ENCODE measurements at regions not wholly inside any gene's neighbourhood (a gene's known extent, or its start where the extent isn't known, plus 50 kb on each side); places are given as distances from the start of the nearest gene placed in this dataset.
"Not testable (repeated sequence)": the region's sequence is repeated elsewhere in the genome, so short reads cannot be mapped to it uniquely, and the experiment has no call there.

DNA sequence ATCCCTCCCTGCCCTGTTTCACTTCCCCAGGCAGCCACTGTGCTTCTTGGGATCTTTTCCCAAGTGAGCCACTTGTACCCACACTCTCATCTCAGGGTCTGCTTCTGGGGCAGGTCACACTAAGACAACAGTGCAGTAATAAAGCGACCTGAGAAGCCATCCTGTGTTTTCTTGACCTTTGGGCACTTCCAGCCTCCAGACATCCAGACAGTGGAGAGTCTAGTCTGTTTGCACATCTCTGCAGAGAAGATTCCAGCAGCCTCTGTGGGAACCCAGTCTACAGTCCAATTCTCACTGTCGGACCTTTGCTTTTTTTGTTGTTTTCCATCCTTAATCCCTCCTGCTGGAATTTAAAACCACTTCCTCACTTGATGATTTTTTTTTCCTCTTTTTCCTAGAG, 50.3 kb upstream of the ATP6AP2 start:
- no peak for DNase-seq

DNA sequence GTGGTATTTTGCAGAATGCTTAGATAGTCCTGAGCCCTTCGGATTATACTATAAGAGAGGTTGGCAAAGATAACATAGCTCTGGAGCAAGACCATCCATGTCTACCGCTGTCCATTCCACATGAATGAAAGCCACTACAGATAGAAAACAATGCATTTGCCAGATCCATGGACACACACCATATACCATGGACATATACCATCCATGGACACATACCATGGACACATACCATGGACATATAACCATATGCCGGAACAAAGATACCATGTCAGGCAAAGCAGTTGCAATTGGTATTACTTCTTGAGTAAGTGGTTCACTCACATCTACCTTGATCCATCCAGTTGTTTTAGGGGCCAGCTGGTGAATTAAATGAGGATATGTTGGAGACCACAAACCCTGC, 53.2 kb upstream of the ATP6AP2 start:
- no peak for DNase-seq

- DNase-seq: no peak
These were observed 54.4 kb upstream of the ATP6AP2 start for GRCh38 chrX:40526412-40526811.

DNA sequence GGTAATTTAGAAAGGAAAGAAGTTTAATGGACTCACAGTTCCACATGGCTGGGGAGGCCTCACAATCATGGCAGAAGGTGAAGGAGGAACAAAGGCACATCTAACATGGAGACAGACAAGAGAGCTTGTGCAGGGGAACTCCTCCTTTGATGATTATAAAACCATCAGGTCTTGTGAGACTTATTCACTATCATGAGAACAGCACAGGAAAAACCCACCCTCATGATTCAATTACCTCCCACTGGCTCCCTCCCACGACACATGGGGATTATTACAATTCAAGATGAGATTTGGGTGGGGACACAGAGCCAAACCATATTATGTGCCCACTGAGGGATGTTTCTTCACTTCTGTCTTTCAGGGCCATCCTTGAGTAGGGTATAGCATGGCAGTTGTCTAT, 54.9 kb upstream of the ATP6AP2 start:
- DNase-seq: not testable (repeated sequence)

- DNase-seq: no peak
These were observed 56.3 kb upstream of the ATP6AP2 start for GRCh38 chrX:40524423-40524822.

- DNase-seq: no peak
These were observed 56.9 kb upstream of the ATP6AP2 start for GRCh38 chrX:40523852-40524251.

GRCh38 chrX:40521868-40522450, 58.8 kb upstream of the ATP6AP2 start:
- no peak for DNase-seq

- no peak for DNase-seq
These were observed 66.4 kb upstream of the ATP6AP2 start for GRCh38 chrX:40514376-40514775.

GRCh38 chrX:40513835-40514234, 66.9 kb upstream of the ATP6AP2 start:
- no peak for DNase-seq

DNA sequence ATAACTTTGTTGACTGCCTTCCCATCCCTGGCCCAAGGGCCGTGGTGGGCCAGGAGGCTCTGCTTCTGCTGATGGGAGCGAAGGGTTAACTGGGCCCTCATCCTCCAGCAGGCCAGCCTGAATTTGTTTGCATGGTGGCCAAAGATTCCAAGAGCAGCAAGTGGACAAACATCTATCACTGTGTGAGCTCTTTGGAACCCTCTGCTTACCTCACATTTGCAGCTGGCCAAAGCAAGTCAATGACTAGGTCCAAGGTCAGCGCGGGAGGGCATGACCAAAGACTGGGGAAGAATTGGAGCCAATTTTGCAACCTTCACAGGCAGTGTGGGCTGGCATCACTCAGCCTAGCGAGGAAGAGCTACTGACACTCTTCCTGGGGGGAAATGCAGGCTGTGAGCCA, 67.8 kb upstream of the ATP6AP2 start:
- DNase-seq: no peak

- no peak for DNase-seq
These were observed 69.5 kb upstream of the ATP6AP2 start for GRCh38 chrX:40511258-40511657.

GRCh38 chrX:40508560-40508959, 72.2 kb upstream of the ATP6AP2 start:
- no peak for DNase-seq

DNA sequence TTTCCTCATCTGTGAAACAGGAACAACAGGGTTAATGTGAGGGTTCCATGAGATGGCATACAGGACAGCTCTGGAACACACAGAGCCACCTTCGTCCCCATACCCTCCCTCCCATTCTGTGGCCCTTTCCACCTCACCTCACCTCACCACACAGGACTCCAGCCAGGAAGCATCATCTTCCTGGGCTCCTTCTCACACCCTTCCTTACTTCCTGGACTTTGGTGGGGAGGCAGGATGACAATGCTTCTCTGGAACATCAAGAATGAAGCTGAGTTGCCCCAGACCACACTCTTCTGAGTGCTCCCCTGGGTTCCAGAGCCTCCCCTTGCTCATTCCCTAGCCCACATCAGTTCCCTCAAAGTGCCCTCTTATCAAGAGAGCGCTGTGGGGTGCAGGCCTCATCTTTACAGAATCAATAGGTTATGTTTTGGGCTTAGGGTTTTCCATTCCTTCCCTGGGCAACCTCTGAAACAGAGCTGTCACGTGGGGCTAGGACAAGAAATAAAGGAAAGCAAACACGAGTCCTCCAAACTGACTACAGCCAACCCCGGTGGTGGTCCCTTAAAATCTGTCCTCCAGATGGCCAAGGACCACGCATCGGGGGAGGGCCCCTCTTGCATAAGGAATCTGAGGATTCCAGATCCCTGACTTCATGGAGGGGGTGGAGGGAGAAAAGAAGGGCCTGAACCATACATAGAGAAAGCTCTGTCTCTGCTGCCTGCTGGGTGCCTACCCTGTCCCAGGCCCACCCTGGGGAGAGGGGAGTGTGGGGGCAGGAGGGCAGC, 74.4 kb upstream of the ATP6AP2 start:
- DNase-seq: no peak

DNA sequence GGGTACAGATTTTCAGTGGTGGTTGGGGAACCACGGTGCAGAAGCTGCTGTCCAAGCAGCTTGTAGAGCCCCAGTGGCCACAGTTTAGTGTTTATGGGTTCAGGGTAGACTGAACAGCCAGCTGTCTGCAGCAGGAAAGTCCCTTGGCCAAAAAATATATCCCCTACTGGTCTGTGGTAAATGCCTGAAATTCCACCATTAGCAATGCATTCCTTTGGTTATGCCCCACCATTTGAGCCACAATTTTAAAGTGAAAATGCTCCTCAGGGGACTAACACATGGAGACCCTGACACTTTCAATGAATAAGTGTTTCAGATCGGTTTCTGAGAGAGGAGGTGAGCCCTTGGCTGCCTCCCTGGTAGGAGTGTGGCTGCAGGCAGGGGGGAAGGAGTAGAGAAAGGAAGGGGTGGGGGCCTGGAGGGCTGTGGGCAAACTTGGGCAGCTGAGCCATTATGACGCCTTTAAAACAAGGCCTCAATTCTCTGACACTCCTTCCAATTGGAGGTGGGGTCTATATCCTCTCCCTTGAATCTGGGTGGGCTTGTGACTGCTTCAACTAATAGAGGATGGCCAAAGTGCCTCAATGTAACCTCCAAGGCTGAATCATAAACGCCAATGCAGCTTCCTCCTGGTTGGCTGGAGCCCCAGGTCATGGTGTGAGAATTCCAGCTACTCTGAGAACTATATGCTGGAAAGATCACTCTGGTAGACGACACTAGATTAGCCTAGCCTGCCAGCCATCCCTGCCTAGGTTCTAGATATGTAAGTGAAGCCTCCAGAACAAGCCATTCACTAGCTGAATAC, 75.8 kb upstream of the ATP6AP2 start:
- no peak for DNase-seq

DNA sequence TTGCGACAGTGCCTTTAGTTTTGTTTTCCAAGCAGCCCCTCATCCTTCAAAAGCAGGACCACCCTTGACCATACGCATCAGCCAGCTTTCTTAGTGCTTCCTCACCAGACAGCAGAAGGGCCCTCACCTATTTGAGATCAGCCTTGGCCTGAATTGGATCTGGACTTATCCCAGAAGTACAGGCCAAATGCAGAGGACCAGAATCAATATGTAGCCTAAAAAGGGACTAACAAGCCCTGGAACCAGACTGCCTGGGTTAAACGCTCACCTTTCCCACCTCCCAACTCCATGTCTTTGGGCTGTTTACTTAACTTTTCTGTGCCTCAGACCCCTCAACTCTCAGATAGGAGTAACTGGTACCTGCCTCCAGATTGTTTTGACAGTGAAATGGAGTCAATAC, 77.7 kb upstream of the ATP6AP2 start:
- no peak for DNase-seq

GRCh38 chrX:40502688-40503087, 78.1 kb upstream of the ATP6AP2 start:
- DNase-seq: no peak

- no peak for DNase-seq
These were observed 79.5 kb upstream of the ATP6AP2 start for GRCh38 chrX:40501164-40501855.

DNA sequence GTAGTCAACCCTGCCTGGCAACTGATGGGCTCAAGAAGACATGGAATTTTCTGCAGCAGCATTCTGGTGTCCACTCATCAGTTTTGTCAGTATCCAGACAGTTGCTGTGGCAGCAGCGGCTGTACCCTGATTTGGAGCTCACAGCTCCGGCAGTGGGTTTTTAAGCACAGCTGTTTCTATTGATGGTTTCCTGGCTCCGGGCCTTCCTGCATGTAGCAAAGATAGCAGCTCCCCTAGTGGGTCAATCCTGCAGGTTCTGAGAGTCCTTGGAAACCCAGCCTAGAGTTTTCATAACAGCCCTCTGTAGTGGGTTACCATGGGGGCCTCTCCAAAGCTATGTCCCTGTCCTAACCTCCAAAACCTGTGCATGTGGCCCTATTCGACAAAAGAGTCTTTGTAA, 84.0 kb upstream of the ATP6AP2 start:
- no peak for DNase-seq

DNA sequence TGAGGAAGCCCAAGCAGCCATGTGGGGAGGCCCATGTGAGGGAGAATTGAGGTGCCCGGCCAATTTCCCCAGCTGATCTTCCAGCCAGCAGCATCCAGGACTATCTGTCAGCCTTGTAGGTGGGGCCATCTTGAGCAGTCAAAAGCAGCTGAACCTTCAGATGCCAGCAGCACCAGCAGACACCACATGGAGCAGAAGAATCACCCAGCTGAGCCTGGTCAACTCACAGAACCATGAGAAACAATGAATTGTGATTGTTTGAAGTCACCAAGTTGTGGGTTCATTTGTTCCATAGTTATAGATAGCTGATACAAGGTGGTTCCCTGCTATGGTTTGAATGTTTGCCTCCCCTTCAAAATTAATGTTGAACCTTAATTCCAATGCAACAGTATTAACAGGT, 85.1 kb upstream of the ATP6AP2 start:
- DNase-seq: no peak

DNA sequence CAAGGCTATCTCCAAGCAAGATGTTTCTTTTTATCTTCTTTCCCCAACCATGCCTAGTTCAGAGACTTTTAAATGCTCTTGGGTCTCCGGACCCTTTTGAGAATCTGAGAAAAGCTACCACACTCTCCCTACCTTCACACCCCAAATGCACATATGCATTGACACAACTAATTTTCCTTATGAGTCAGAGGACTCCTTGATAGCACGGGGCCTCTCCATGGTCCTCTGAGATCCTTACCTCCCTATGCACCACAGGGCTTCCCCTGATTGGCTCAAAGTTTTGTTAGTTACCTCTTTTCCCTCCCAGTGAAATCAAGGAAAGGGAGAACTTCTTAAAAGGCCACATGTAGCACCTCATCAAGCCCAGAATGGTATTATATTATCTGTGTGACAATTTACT, 86.8 kb upstream of the ATP6AP2 start:
- no peak for DNase-seq

DNA sequence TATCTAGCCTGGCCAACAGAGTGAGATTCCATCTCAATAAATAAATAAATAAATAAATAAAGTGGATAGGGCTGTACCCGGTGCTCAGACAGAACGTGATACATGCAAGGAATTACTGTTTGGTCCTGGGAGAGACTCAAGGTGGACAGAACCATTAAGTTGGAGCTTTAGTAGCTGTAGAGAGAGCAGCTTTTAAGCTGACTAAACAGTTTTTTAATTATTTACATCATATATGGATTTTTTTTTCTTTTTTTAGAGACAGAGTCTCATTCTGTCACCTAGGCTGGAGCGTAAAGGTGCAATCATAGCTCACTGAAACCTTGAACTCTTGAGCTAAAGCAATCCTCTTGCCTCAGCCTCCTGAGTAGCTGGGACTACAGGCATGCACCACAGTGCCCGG, 92.5 kb upstream of the ATP6AP2 start:
- no peak for DNase-seq

DNA sequence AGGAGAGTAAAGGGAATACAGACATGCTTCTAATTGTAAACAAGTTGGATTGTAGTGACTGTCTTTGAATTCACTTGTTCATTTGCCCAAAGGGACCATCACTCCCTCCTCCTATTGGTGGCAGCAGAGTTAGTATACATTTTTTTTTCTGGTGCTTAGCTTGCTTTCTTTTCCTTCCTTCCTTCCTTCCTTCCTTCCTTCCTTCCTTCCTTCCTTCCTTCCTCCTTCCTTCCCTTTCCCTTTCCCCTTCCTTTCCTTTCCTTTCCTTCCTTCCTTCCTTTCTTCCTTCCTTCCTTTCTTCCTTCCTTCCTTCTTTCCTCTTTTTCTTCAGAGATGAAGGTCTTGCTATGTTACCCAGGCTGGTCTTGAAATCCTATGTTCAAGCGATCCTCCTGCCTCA, 94.8 kb upstream of the ATP6AP2 start:
- no peak for DNase-seq

DNA sequence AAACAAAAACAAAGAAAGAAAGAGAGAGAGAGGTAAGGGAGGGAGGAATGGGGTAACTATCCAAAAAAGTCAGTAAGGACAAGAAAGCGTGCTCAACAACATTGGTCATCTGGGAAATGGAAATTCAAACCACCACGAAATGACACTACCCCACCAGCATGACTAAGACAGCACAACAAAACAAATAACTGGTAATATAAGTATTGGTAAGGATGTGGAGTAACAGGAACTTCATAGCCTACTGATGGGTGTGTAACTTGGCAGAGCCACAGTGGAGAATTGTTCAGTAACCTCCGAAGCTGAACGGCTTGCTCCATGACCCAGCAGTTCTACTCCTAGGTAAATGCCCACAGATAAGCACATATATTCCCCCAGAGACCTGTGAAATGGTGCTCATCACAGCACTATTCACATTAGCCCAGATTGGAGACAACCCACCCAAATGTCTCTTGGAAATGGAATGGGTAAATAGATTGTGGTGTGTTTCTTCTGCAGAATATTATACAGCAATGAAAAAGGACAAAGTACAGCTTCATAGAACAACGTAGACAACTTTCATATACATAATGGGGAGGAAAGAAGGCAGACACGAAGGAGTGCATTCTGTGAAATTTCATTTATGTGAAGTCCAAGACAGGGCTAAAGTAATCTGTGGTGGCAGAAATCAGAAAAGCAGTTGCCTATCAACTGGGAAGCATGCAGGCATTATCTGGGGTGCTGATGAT, 95.5 kb upstream of the ATP6AP2 start:
- no peak for DNase-seq
